ENCODE measurements at regions not wholly inside any gene's neighbourhood (a gene's known extent, or its start where the extent isn't known, plus 50 kb on each side); places are given as distances from the start of the nearest gene placed in this dataset.
"Not testable (repeated sequence)": the region's sequence is repeated elsewhere in the genome, so short reads cannot be mapped to it uniquely, and the experiment has no call there.

GRCh38 chr10:31239961-31240360, 79.1 kb upstream of the ZEB1 start:
- Histone ChIP-seq H3K9me3 (peaks cover 0 to 4% of the 10 kb centered on the region in 2 donors), H3K4me1 (no peaks in the 10 kb centered on the region), H3K4me3 (no peak overlapping the region), H3K36me3 (no peaks in the 10 kb centered on the region), H3K27ac (no peak overlapping the region), H3K27me3 (no peaks in the 10 kb centered on the region)
- intact Hi-C loops (cut with DNase I; ENCODE audit: low total_unique reads): no loop called here
- TF ChIP-seq CTCF (IDR thresholded peaks at IDR 0.05) (no peak), POLR2A (IDR thresholded peaks at IDR 0.05) (no peak), POLR2AphosphoS5 (IDR thresholded peaks at IDR 0.05) (no peak)
- DNase-seq (ENCODE audit: low spot score in 2 of 2): no peak

GRCh38 chr10:31242902-31243301, 76.1 kb upstream of the ZEB1 start:
- no peak for DNase-seq (ENCODE audit: low spot score in 2 of 2)

GRCh38 chr10:31251118-31251517, 67.9 kb upstream of the ZEB1 start:
- intact Hi-C loops (cut with DNase I; ENCODE audit: low total_unique reads): not testable (repeated sequence)

More at GRCh38 chr10:31242902-31243301, 76.1 kb upstream of the ZEB1 start:
- Histone ChIP-seq H3K4me1 (no peaks in the 10 kb centered on the region), H3K4me3 (no peak overlapping the region), H3K9me3 (peaks cover 0 to 4% of the 10 kb centered on the region in 2 donors), H3K36me3 (no peaks in the 10 kb centered on the region), H3K27ac (no peak overlapping the region), H3K27me3 (no peaks in the 10 kb centered on the region)
- TF ChIP-seq POLR2AphosphoS5 (IDR thresholded peaks at IDR 0.05): no peak
- TF ChIP-seq POLR2A (IDR thresholded peaks at IDR 0.05): no peak
- TF ChIP-seq CTCF (IDR thresholded peaks at IDR 0.05): no peak
- intact Hi-C loops (cut with DNase I; ENCODE audit: low total_unique reads): no loop called here

GRCh38 chr10:31253237-31253636, 65.8 kb upstream of the ZEB1 start:
- Histone ChIP-seq H3K9me3 (no peaks in the 10 kb centered on the region), H3K4me1 (no peaks in the 10 kb centered on the region), H3K27me3 (no peaks in the 10 kb centered on the region), H3K27ac (no peak overlapping the region), H3K36me3 (no peaks in the 10 kb centered on the region), H3K4me3 (no peak overlapping the region)
- TF ChIP-seq POLR2A (IDR thresholded peaks at IDR 0.05): no peak
- no peak for TF ChIP-seq POLR2AphosphoS5 (IDR thresholded peaks at IDR 0.05)
- TF ChIP-seq CTCF (IDR thresholded peaks at IDR 0.05): no peak
- intact Hi-C loops (cut with DNase I; ENCODE audit: low total_unique reads): no loop called here
- DNase-seq (ENCODE audit: low spot score in 2 of 2): no peak

More at GRCh38 chr10:31251118-31251517, 67.9 kb upstream of the ZEB1 start:
- H3K9me3 ChIP-seq; H3K36me3 ChIP-seq; H3K27me3 ChIP-seq; DNase-seq (ENCODE audit: low spot score in 2 of 2); H3K27ac ChIP-seq; H3K4me3 ChIP-seq; H3K4me1 ChIP-seq: not testable (repeated sequence)

- H3K27ac ChIP-seq: peak overlapping the region in 1 of 2 donors; percentile 43
- no peaks in the 10 kb centered on the region for H3K27me3 ChIP-seq
- no peaks in the 10 kb centered on the region for H3K9me3 ChIP-seq
- no peak for DNase-seq (ENCODE audit: low spot score in 2 of 2)
- TF ChIP-seq POLR2AphosphoS5 (IDR thresholded peaks at IDR 0.05): no peak
- TF ChIP-seq CTCF (IDR thresholded peaks at IDR 0.05): no peak
- no peak for TF ChIP-seq POLR2A (IDR thresholded peaks at IDR 0.05)
- H3K4me3 ChIP-seq: peak overlapping the region in 1 of 3 donors; percentile 4
- H3K36me3 ChIP-seq: no peaks in the 10 kb centered on the region
- intact Hi-C loops (cut with DNase I; ENCODE audit: low total_unique reads): no loop called here
- H3K4me1 ChIP-seq: no peaks in the 10 kb centered on the region
Measured at GRCh38 chr10:31261511-31262311, 57.3 kb upstream of the ZEB1 start.
